ENCODE measurements at regions not wholly inside any gene's neighbourhood (a gene's known extent, or its start where the extent isn't known, plus 50 kb on each side); places are given as distances from the start of the nearest gene placed in this dataset.

- Histone ChIP-seq H3F3A (ENCODE audit: insufficient read depth, low read length) (no peaks in the 10 kb centered on the region), H3K27me3 (ENCODE audit: insufficient read depth, low read length) (no peaks in the 10 kb centered on the region), H2AFZ (ENCODE audit: low read length) (no peak overlapping the region), H3K9me2 (ENCODE audit: low read depth, low read length) (no peaks in the 10 kb centered on the region), H3K4me3 (ENCODE audit: low read depth, low read length, poor library complexity, severe bottlenecking) (peak overlapping the region; percentile 10), H3K4me1 (ENCODE audit: insufficient read depth, low read length, severe bottlenecking) (peaks cover 12% of the 10 kb centered on the region), H3K79me2 (ENCODE audit: insufficient read depth, low read length) (no peaks in the 10 kb centered on the region), H3K9me3 (ENCODE audit: low read length) (no peaks in the 10 kb centered on the region), H3K9ac (ENCODE audit: low read length) (no peak overlapping the region), H3K36me3 (ENCODE audit: insufficient read depth, low read length) (no peaks in the 10 kb centered on the region), H3K27ac (ENCODE audit: low read depth, low read length, poor library complexity, severe bottlenecking) (peak overlapping the region; percentile 11), H3K4me2 (ENCODE audit: low read length) (peak overlapping the region; percentile 15; the same call in 1 of the 2 replicates), H4K20me1 (ENCODE audit: insufficient read depth, low read length) (no peaks in the 10 kb centered on the region)
- TF ChIP-seq EZH2 (IDR thresholded peaks at IDR 0.05; ENCODE audit: borderline replicate concordance, low read length) (no peak), CTCF (IDR thresholded peaks at IDR 0.05; ENCODE audit: low read length) (no peak)
These were observed 399.9 kb upstream of the CBLB start for GRCh38 chr3:106268696-106269095.

GRCh38 chr3:106272302-106272701 is 403.5 kb upstream of the CBLB start:
- no peak overlapping the region for H3K4me3 ChIP-seq (ENCODE audit: low read depth, low read length, poor library complexity, severe bottlenecking)
- H3K4me1 ChIP-seq (ENCODE audit: insufficient read depth, low read length, severe bottlenecking): peaks cover 12% of the 10 kb centered on the region
- H3K9me2 ChIP-seq (ENCODE audit: low read depth, low read length): no peaks in the 10 kb centered on the region
- no peaks in the 10 kb centered on the region for H3K27me3 ChIP-seq (ENCODE audit: insufficient read depth, low read length)
- no peaks in the 10 kb centered on the region for H3F3A ChIP-seq (ENCODE audit: insufficient read depth, low read length)
- TF ChIP-seq EZH2 (IDR thresholded peaks at IDR 0.05; ENCODE audit: borderline replicate concordance, low read length) (no peak), CTCF (IDR thresholded peaks at IDR 0.05; ENCODE audit: low read length) (no peak)
- H2AFZ ChIP-seq (ENCODE audit: low read length): no peak overlapping the region
- H4K20me1 ChIP-seq (ENCODE audit: insufficient read depth, low read length): no peaks in the 10 kb centered on the region
- H3K79me2 ChIP-seq (ENCODE audit: insufficient read depth, low read length): no peaks in the 10 kb centered on the region
- no peaks in the 10 kb centered on the region for H3K36me3 ChIP-seq (ENCODE audit: insufficient read depth, low read length)
- H3K4me2 ChIP-seq (ENCODE audit: low read length): no peak overlapping the region
- H3K9ac ChIP-seq (ENCODE audit: low read length): no peak overlapping the region
- H3K27ac ChIP-seq (ENCODE audit: low read depth, low read length, poor library complexity, severe bottlenecking): no peak overlapping the region
- no peaks in the 10 kb centered on the region for H3K9me3 ChIP-seq (ENCODE audit: low read length)

- Histone ChIP-seq H3K36me3 (ENCODE audit: insufficient read depth, low read length) (no peaks in the 10 kb centered on the region), H3K9me3 (ENCODE audit: low read length) (no peaks in the 10 kb centered on the region), H4K20me1 (ENCODE audit: insufficient read depth, low read length) (no peaks in the 10 kb centered on the region), H2AFZ (ENCODE audit: low read length) (no peak overlapping the region), H3K9ac (ENCODE audit: low read length) (no peak overlapping the region), H3K9me2 (ENCODE audit: low read depth, low read length) (no peaks in the 10 kb centered on the region), H3K27ac (ENCODE audit: low read depth, low read length, poor library complexity, severe bottlenecking) (no peak overlapping the region), H3F3A (ENCODE audit: insufficient read depth, low read length) (no peaks in the 10 kb centered on the region), H3K4me1 (ENCODE audit: insufficient read depth, low read length, severe bottlenecking) (no peaks in the 10 kb centered on the region), H3K4me2 (ENCODE audit: low read length) (no peak overlapping the region), H3K4me3 (ENCODE audit: low read depth, low read length, poor library complexity, severe bottlenecking) (no peak overlapping the region), H3K27me3 (ENCODE audit: insufficient read depth, low read length) (no peaks in the 10 kb centered on the region), H3K79me2 (ENCODE audit: insufficient read depth, low read length) (no peaks in the 10 kb centered on the region)
- TF ChIP-seq EZH2 (IDR thresholded peaks at IDR 0.05; ENCODE audit: borderline replicate concordance, low read length) (no peak), CTCF (IDR thresholded peaks at IDR 0.05; ENCODE audit: low read length) (no peak)
These were observed 406.8 kb upstream of the CBLB start for GRCh38 chr3:106275592-106275991.

Measured in OCI-LY1 (cell line).